Left ventricle myocardium inferior (tissue), 1 donor: ENCODE measurements at regions not wholly inside any gene's neighbourhood (a gene's known extent, or its start where the extent isn't known, plus 50 kb on each side); places are given as distances from the start of the nearest gene placed in this dataset.

Experiments
- DNase-seq: peaks from one replicate; pipeline ENCODE4 v3.0.0-alpha.2; 2020
- H3K27ac ChIP-seq: fragments of 200-600 bp; replicated peaks from 2 replicates; pipeline ENCODE4 v1.8.0; 2021
- H3K27me3 ChIP-seq: fragments of 200-600 bp; 2 replicates; pipeline ENCODE4 v1.8.0; 2021; ENCODE audit warnings: low read depth
- H3K36me3 ChIP-seq: fragments of 200-600 bp; 2 replicates; pipeline ENCODE4 v1.8.0; 2021
- H3K4me1 ChIP-seq: fragments of 200-600 bp; 2 replicates; pipeline ENCODE4 v1.8.0; 2021
- H3K4me3 ChIP-seq: fragments of 200-600 bp; 2 replicates; pipeline ENCODE4 v1.8.0; 2021; ENCODE audit warnings: mild to moderate bottlenecking, moderate library complexity
- H3K9me3 ChIP-seq: fragments of 200-600 bp; replicated peaks from 2 replicates; pipeline ENCODE4 v1.8.0; 2021
- intact Hi-C: fragments of 100-400 bp; cut with micrococcal nuclease; formaldehyde crosslinking; loops from one replicate; pipeline ENCODE4 v1.11.0; 2022
- TF ChIP-seq, protein P1 (sequence below): fragments of 200-600 bp; IDR thresholded peaks from 2 replicates; pipeline ENCODE4 v1.8.0; 2021; ENCODE audit warnings: antibody characterized with exemption, mild to moderate bottlenecking, borderline replicate concordance
- donor health status: DM: no; HTN: yes; CAD: no; lungs with severe emphysema.

DNA sequence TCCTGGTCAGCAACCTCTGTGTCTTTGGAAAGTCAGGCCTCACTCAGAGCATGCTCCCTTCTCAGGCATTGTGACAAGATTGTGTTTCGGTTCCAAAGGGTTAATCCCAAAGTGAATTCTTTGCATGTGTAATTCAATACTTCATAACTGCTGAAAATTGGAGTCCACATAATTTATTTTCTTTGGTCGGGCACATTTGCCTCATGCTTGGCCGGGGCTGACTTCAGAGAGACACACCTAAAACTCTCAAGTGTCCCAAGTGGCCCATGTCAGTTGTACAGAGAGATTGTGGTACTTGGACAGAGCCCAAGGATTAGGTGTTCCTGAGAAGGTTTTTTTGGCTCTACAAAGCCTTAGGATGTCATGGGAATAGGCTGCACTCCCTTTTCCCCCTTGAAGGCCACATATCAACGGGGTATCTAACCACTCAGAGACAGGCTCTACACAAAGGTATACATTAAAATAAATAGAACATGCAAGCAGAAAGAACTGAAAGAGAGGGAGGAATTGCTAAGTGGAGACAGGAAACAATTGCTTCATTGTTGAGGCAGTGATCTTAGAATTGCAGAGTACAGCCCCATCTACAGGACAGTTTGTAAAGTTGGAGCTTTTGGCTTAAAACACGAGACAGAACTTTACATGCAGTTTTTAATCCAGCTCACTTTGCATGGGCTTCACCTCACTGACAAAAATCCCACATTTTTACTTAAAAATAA, 1232.3 kb upstream of the ZEB2 start:
- Histone ChIP-seq H3K27me3 (no peaks in the 10 kb centered on the region), H3K27ac (peak overlapping the region; percentile 76), H3K4me3 (peak overlapping the region; percentile 28), H3K36me3 (no peaks in the 10 kb centered on the region), H3K9me3 (no peaks in the 10 kb centered on the region), H3K4me1 (peaks cover 27% of the 10 kb centered on the region)
- no peak for DNase-seq
- intact Hi-C loops: no loop called here
- TF ChIP-seq, protein P1, sequence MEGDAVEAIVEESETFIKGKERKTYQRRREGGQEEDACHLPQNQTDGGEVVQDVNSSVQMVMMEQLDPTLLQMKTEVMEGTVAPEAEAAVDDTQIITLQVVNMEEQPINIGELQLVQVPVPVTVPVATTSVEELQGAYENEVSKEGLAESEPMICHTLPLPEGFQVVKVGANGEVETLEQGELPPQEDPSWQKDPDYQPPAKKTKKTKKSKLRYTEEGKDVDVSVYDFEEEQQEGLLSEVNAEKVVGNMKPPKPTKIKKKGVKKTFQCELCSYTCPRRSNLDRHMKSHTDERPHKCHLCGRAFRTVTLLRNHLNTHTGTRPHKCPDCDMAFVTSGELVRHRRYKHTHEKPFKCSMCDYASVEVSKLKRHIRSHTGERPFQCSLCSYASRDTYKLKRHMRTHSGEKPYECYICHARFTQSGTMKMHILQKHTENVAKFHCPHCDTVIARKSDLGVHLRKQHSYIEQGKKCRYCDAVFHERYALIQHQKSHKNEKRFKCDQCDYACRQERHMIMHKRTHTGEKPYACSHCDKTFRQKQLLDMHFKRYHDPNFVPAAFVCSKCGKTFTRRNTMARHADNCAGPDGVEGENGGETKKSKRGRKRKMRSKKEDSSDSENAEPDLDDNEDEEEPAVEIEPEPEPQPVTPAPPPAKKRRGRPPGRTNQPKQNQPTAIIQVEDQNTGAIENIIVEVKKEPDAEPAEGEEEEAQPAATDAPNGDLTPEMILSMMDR: peak; percentile 71

DNA sequence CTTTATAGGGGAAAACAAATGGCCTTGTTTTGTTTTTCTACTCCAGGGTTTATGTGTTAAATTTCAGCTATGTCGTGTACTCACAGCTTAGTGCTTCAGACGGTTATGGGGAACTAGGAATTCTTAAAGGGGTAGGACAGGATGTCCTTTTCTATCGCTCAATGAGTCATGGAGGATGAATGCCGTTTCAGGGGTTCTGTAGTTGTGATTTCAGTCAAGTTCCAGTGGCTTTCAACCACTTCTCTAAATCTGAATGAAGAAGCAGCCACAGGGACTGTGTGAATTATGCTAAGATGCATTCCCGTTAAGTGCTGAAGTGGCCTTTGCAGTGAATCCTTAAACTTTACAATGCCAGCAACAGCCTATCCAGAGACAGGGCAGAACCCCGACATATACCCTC, 1231.7 kb upstream of the ZEB2 start:
- Histone ChIP-seq H3K4me1 (peaks cover 27% of the 10 kb centered on the region), H3K27me3 (no peaks in the 10 kb centered on the region), H3K36me3 (no peaks in the 10 kb centered on the region), H3K27ac (peak overlapping the region; percentile 76), H3K4me3 (no peak overlapping the region), H3K9me3 (no peaks in the 10 kb centered on the region)
- intact Hi-C loops: no loop called here
- DNase-seq: no peak
- TF ChIP-seq, protein P1: no peak

DNA sequence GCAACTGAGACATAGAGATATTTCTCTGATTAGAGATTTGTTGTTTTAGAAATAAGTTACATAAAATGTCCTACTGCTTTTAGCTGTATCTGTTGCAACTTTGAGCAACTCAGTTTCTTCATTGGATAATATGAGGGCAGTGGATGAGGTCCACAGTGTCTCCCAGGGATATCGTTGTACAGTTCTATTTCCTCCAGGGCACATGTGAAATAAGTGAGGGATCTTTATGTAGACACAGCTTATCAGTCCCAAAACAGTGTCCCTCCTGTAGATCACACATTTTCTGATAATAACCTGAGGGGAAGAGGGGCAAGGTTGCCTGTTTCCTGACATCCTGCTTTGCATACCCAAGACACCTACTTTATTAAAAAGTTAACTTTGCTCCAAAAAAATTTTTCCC, 1231.2 kb upstream of the ZEB2 start:
- H3K4me1 ChIP-seq: peaks cover 27% of the 10 kb centered on the region
- H3K36me3 ChIP-seq: no peaks in the 10 kb centered on the region
- H3K27me3 ChIP-seq: no peaks in the 10 kb centered on the region
- TF ChIP-seq, protein P1: no peak
- no peaks in the 10 kb centered on the region for H3K9me3 ChIP-seq
- DNase-seq: no peak
- no peak overlapping the region for H3K4me3 ChIP-seq
- intact Hi-C loops: no loop called here
- H3K27ac ChIP-seq: peak overlapping the region; percentile 76

DNA sequence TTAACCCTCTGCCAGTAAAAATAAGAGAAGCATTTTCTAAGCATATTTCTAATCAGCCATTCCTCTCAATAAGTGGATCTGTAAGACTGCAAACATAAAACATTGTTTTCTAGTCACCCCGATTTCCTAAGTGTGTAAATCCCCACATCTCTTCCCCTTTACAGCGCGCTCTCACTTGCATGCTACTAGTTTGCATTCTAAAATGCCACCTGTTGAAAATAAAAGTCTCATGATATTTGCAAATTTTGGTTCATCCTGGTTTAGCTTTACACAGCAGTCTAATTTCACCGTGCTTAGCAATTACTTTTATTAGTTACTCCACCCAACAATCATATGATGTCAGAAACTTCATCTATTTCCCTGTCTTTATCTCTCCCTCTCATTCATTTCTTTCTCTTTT, 1230.7 kb upstream of the ZEB2 start:
- intact Hi-C loops: no loop called here
- no peak overlapping the region for H3K4me3 ChIP-seq
- H3K36me3 ChIP-seq: no peaks in the 10 kb centered on the region
- H3K4me1 ChIP-seq: peaks cover 27% of the 10 kb centered on the region
- TF ChIP-seq, protein P1: no peak
- no peak for DNase-seq
- peak overlapping the region; percentile 76 for H3K27ac ChIP-seq
- H3K9me3 ChIP-seq: no peaks in the 10 kb centered on the region
- no peaks in the 10 kb centered on the region for H3K27me3 ChIP-seq

DNA sequence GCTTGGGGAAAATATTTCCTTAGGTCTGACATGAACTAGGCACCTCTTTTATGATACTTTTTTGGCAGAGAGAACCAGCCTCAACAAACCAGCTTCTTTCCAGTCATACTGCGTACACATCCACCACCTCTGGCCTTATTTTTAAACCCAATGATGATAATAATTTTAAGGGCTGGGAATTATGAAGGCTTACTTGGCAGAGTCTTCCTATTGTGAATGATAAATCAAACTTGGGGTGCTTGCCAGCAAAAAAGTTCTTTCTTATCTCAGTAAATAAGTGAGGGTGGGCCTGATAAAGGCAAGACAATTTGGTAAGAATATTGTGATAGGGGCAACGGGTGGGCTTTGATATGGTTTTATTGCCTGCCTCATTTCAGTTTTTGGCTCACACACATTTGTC, 1230.2 kb upstream of the ZEB2 start:
- intact Hi-C loops: no loop called here
- no peak overlapping the region for H3K27ac ChIP-seq
- H3K4me1 ChIP-seq: peaks cover 27% of the 10 kb centered on the region
- TF ChIP-seq, protein P1: no peak
- no peak overlapping the region for H3K4me3 ChIP-seq
- no peaks in the 10 kb centered on the region for H3K27me3 ChIP-seq
- no peaks in the 10 kb centered on the region for H3K36me3 ChIP-seq
- no peaks in the 10 kb centered on the region for H3K9me3 ChIP-seq
- DNase-seq: no peak
